Neural cell (in vitro differentiated cells): ENCODE measurements at regions not wholly inside any gene's neighbourhood (a gene's known extent, or its start where the extent isn't known, plus 50 kb on each side); places are given as distances from the start of the nearest gene placed in this dataset.

Source experiments
- H2AFZ ChIP-seq: fragments of 200-600, 300-800 bp; sonication (generic), shearing (Covaris generic); 2 replicates; pipeline ENCODE4 v1.6.0; 2014; ENCODE audit warnings: low read depth, mild to moderate bottlenecking, antibody characterized with exemption, low read length, moderate library complexity
- H3F3A ChIP-seq: fragments of 200-600 bp; shearing (Covaris generic); 2 replicates; pipeline ENCODE4 v1.6.1; 2016; ENCODE audit warnings: mild to moderate bottlenecking, moderate library complexity, mixed read lengths, antibody characterized with exemption, low read length; ENCODE audit not compliant: insufficient read depth, poor library complexity, severe bottlenecking
- H3K27ac ChIP-seq: fragments of 200-600, 300-800 bp; sonication (generic), shearing (Covaris generic); 2 replicates; pipeline ENCODE4 v1.5.1; 2014; ENCODE audit warnings: mild to moderate bottlenecking, low read length, moderate library complexity
- H3K27me3 ChIP-seq: fragments of 300-800, 200-600 bp; sonication (generic), shearing (Covaris generic); 2 replicates; pipeline ENCODE4 v1.6.0; 2014; ENCODE audit warnings: mild to moderate bottlenecking, low read depth, low read length, moderate library complexity; ENCODE audit not compliant: insufficient read depth
- H3K36me3 ChIP-seq: fragments of 300-800, 200-600 bp; sonication (generic), shearing (Covaris generic); 2 replicates; pipeline ENCODE4 v1.5.1; 2014; ENCODE audit warnings: mild to moderate bottlenecking, antibody characterized with exemption, low read length, moderate library complexity; ENCODE audit not compliant: insufficient read depth
- H3K4me2 ChIP-seq: fragments of 300-800, 200-600 bp; sonication (generic), shearing (Covaris generic); 2 replicates; pipeline ENCODE4 v1.6.0; 2014; ENCODE audit warnings: mild to moderate bottlenecking, low read length
- H3K4me3 ChIP-seq: fragments of 300-800, 200-600 bp; sonication (generic), shearing (Covaris generic); 2 replicates; pipeline ENCODE4 v1.5.1; 2014; ENCODE audit warnings: mild to moderate bottlenecking, low read length, moderate library complexity
- H3K79me2 ChIP-seq: fragments of 200-600 bp; shearing (Covaris generic); replicated peaks from 2 replicates; pipeline ENCODE4 v1.6.0; 2014; ENCODE audit warnings: mild to moderate bottlenecking, low read length, moderate library complexity; ENCODE audit not compliant: insufficient read depth
- H3K9ac ChIP-seq: fragments of 300-800, 200-600 bp; sonication (generic), shearing (Covaris generic); 2 replicates; pipeline ENCODE4 v1.6.1; 2016; ENCODE audit warnings: mild to moderate bottlenecking, low read length, mixed read lengths
- H3K9me2 ChIP-seq: fragments of 200-600 bp; shearing (Covaris generic); 2 replicates; pipeline ENCODE4 v1.6.1; 2016; ENCODE audit warnings: mild to moderate bottlenecking, low read length, mixed read lengths; ENCODE audit not compliant: insufficient read depth
- H3K9me3 ChIP-seq: fragments of 200-600, 300-800 bp; sonication (generic), shearing (Covaris generic); 2 replicates; pipeline ENCODE4 v1.6.1; 2016; ENCODE audit warnings: mild to moderate bottlenecking, mixed run types, low read length, moderate library complexity, mixed read lengths
- H4K20me1 ChIP-seq: fragments of 200-600 bp; shearing (Covaris generic); 2 replicates; pipeline ENCODE4 v1.6.1; 2016; ENCODE audit warnings: mild to moderate bottlenecking, mixed run types; ENCODE audit not compliant: insufficient read depth
- EP300 ChIP-seq: fragments of 450-650 bp; conservative IDR thresholded peaks from 2 replicates; pipeline ENCODE4 v1.6.1; 2014; ENCODE audit warnings: antibody characterized with exemption, mild to moderate bottlenecking, moderate library complexity; ENCODE audit not compliant: poor library complexity, severe bottlenecking
- EZH2 ChIP-seq: fragments of 200-600, 300-800 bp; shearing (Covaris generic), sonication (generic); IDR thresholded peaks from 2 replicates; pipeline ENCODE4 v1.6.1; 2014; ENCODE audit warnings: antibody characterized with exemption, low read length, borderline replicate concordance, mild to moderate bottlenecking; ENCODE audit not compliant: insufficient read depth, poor library complexity, severe bottlenecking
- MXI1 ChIP-seq: fragments of 450-650 bp; conservative IDR thresholded peaks from 2 replicates; pipeline ENCODE4 v1.6.1; 2014; ENCODE audit warnings: antibody characterized with exemption, mild to moderate bottlenecking; ENCODE audit not compliant: poor library complexity, severe bottlenecking
- POLR2AphosphoS5 ChIP-seq: IDR thresholded peaks from 2 replicates; pipeline ENCODE4 v1.6.1; 2012
- RAD21 ChIP-seq: fragments of 450-650 bp; conservative IDR thresholded peaks from 2 replicates; pipeline ENCODE4 v1.6.1; 2014; ENCODE audit warnings: antibody characterized with exemption, mild to moderate bottlenecking, moderate library complexity
- SMC3 ChIP-seq: fragments of 450-650 bp; conservative IDR thresholded peaks from 2 replicates; pipeline ENCODE4 v1.6.1; 2014; ENCODE audit warnings: antibody characterized with exemption, mild to moderate bottlenecking, moderate library complexity; ENCODE audit not compliant: poor library complexity
- TAF1 ChIP-seq: IDR thresholded peaks from 2 replicates; pipeline ENCODE4 v1.6.1; 2012; ENCODE audit warnings: low read depth
- TF ChIP-seq, protein P1 (sequence below): fragments of 450-650 bp; IDR thresholded peaks from 2 replicates; pipeline ENCODE4 v1.5.1; 2014; ENCODE audit warnings: antibody characterized with exemption, mild to moderate bottlenecking, moderate library complexity; ENCODE audit not compliant: poor library complexity, severe bottlenecking
- TF ChIP-seq, protein P2 (sequence below): IDR thresholded peaks from 2 replicates; pipeline ENCODE4 v1.6.1; 2012; ENCODE audit warnings: borderline replicate concordance

- Histone ChIP-seq H3K9me2 (no peaks in the 10 kb centered on the region), H3K4me2 (no peak overlapping the region), H3K9ac (no peak overlapping the region), H4K20me1 (no peaks in the 10 kb centered on the region), H3K27me3 (no peaks in the 10 kb centered on the region), H3K27ac (no peak overlapping the region), H3K4me3 (no peak overlapping the region), H3K79me2 (no peaks in the 10 kb centered on the region), H3F3A (no peaks in the 10 kb centered on the region), H3K9me3 (no peaks in the 10 kb centered on the region), H3K36me3 (no peaks in the 10 kb centered on the region), H2AFZ (no peak overlapping the region)
- TF ChIP-seq, protein P1, sequence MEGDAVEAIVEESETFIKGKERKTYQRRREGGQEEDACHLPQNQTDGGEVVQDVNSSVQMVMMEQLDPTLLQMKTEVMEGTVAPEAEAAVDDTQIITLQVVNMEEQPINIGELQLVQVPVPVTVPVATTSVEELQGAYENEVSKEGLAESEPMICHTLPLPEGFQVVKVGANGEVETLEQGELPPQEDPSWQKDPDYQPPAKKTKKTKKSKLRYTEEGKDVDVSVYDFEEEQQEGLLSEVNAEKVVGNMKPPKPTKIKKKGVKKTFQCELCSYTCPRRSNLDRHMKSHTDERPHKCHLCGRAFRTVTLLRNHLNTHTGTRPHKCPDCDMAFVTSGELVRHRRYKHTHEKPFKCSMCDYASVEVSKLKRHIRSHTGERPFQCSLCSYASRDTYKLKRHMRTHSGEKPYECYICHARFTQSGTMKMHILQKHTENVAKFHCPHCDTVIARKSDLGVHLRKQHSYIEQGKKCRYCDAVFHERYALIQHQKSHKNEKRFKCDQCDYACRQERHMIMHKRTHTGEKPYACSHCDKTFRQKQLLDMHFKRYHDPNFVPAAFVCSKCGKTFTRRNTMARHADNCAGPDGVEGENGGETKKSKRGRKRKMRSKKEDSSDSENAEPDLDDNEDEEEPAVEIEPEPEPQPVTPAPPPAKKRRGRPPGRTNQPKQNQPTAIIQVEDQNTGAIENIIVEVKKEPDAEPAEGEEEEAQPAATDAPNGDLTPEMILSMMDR: no peak
- TF ChIP-seq MXI1: no peak
- no peak for TF ChIP-seq POLR2AphosphoS5
- TF ChIP-seq, protein P2, sequence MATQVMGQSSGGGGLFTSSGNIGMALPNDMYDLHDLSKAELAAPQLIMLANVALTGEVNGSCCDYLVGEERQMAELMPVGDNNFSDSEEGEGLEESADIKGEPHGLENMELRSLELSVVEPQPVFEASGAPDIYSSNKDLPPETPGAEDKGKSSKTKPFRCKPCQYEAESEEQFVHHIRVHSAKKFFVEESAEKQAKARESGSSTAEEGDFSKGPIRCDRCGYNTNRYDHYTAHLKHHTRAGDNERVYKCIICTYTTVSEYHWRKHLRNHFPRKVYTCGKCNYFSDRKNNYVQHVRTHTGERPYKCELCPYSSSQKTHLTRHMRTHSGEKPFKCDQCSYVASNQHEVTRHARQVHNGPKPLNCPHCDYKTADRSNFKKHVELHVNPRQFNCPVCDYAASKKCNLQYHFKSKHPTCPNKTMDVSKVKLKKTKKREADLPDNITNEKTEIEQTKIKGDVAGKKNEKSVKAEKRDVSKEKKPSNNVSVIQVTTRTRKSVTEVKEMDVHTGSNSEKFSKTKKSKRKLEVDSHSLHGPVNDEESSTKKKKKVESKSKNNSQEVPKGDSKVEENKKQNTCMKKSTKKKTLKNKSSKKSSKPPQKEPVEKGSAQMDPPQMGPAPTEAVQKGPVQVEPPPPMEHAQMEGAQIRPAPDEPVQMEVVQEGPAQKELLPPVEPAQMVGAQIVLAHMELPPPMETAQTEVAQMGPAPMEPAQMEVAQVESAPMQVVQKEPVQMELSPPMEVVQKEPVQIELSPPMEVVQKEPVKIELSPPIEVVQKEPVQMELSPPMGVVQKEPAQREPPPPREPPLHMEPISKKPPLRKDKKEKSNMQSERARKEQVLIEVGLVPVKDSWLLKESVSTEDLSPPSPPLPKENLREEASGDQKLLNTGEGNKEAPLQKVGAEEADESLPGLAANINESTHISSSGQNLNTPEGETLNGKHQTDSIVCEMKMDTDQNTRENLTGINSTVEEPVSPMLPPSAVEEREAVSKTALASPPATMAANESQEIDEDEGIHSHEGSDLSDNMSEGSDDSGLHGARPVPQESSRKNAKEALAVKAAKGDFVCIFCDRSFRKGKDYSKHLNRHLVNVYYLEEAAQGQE: no peak
- TF ChIP-seq TAF1: no peak
- TF ChIP-seq EZH2: no peak
- no peak for TF ChIP-seq SMC3
- no peak for TF ChIP-seq RAD21
- TF ChIP-seq EP300: no peak
These were observed 1146.7 kb upstream of the PRMT6 start for GRCh38 chr1:105909811-105910210.

DNA sequence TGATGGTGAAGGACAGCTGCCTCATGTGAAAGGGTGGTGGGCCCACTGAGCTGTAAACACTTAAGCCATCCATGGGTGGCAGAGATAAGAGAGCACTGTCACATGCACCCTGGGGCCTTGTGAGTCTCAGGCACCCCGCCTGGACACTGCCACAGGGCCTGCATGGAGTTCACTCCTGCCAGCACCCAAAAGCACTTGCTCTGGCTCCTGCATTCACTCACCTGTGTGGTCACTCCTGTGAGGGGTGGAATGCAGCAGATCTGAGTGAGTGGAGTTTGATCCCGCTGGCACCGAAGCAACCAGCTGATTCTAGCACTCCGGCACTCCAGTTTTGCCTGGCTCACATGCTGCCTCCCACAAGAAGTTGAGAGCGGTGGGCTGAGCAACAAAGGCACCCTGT lies 1142.1 kb upstream of the PRMT6 start:
- H4K20me1 ChIP-seq: no peaks in the 10 kb centered on the region
- no peak overlapping the region for H3K4me3 ChIP-seq
- no peaks in the 10 kb centered on the region for H3K9me3 ChIP-seq
- H2AFZ ChIP-seq: no peak overlapping the region
- no peaks in the 10 kb centered on the region for H3F3A ChIP-seq
- no peaks in the 10 kb centered on the region for H3K79me2 ChIP-seq
- no peaks in the 10 kb centered on the region for H3K9me2 ChIP-seq
- no peaks in the 10 kb centered on the region for H3K27me3 ChIP-seq
- TF ChIP-seq MXI1: no peak
- no peak for TF ChIP-seq POLR2AphosphoS5
- no peak for TF ChIP-seq SMC3
- TF ChIP-seq EZH2: no peak
- TF ChIP-seq TAF1: no peak
- TF ChIP-seq, protein P1: no peak
- no peak for TF ChIP-seq RAD21
- no peak for TF ChIP-seq EP300
- TF ChIP-seq, protein P2: no peak
- H3K36me3 ChIP-seq: no peaks in the 10 kb centered on the region
- no peak overlapping the region for H3K27ac ChIP-seq
- no peak overlapping the region for H3K4me2 ChIP-seq
- no peak overlapping the region for H3K9ac ChIP-seq
